ENCODE measurements at regions not wholly inside any gene's neighbourhood (a gene's known extent, or its start where the extent isn't known, plus 50 kb on each side); places are given as distances from the start of the nearest gene placed in this dataset.

- no peak overlapping the region for H3K27ac ChIP-seq
- no peak overlapping the region for H3K4me3 ChIP-seq
- no peaks in the 10 kb centered on the region for H3K9me3 ChIP-seq
- TF ChIP-seq CTCF (IDR thresholded peaks at IDR 0.05): no peak
- H3K36me3 ChIP-seq: no peaks in the 10 kb centered on the region
- no peak for DNase-seq (ENCODE audit: low spot score)
- no peaks in the 10 kb centered on the region for H3K27me3 ChIP-seq
- H3K4me1 ChIP-seq: no peaks in the 10 kb centered on the region
These were observed 203.8 kb downstream of the PTPRC start for GRCh38 chr1:198842686-198843085.

- Histone ChIP-seq H3K4me1 (no peaks in the 10 kb centered on the region), H3K27me3 (no peaks in the 10 kb centered on the region), H3K9me3 (no peaks in the 10 kb centered on the region), H3K27ac (no peak overlapping the region), H3K36me3 (no peaks in the 10 kb centered on the region), H3K4me3 (no peak overlapping the region)
- DNase-seq (ENCODE audit: low spot score): no peak
- TF ChIP-seq CTCF (IDR thresholded peaks at IDR 0.05): no peak
These were observed 206.4 kb downstream of the PTPRC start for GRCh38 chr1:198845271-198845670.

GRCh38 chr1:198845851-198846250, 207.0 kb downstream of the PTPRC start:
- H3K4me3 ChIP-seq: no peak overlapping the region
- no peak for DNase-seq (ENCODE audit: low spot score)
- no peak overlapping the region for H3K27ac ChIP-seq
- H3K9me3 ChIP-seq: no peaks in the 10 kb centered on the region
- H3K36me3 ChIP-seq: no peaks in the 10 kb centered on the region
- no peak for TF ChIP-seq CTCF (IDR thresholded peaks at IDR 0.05)
- H3K27me3 ChIP-seq: no peaks in the 10 kb centered on the region
- no peaks in the 10 kb centered on the region for H3K4me1 ChIP-seq

GRCh38 chr1:198846556-198846955, 207.7 kb downstream of the PTPRC start:
- Histone ChIP-seq H3K27ac (no peak overlapping the region), H3K27me3 (no peaks in the 10 kb centered on the region), H3K4me1 (no peaks in the 10 kb centered on the region), H3K4me3 (no peak overlapping the region), H3K36me3 (no peaks in the 10 kb centered on the region), H3K9me3 (no peaks in the 10 kb centered on the region)
- no peak for DNase-seq (ENCODE audit: low spot score)
- no peak for TF ChIP-seq CTCF (IDR thresholded peaks at IDR 0.05)

GRCh38 chr1:198848206-198848605, 209.4 kb downstream of the PTPRC start:
- no peak for DNase-seq (ENCODE audit: low spot score)
- no peak for TF ChIP-seq CTCF (IDR thresholded peaks at IDR 0.05)
- no peaks in the 10 kb centered on the region for H3K36me3 ChIP-seq
- no peak overlapping the region for H3K27ac ChIP-seq
- no peaks in the 10 kb centered on the region for H3K9me3 ChIP-seq
- no peak overlapping the region for H3K4me3 ChIP-seq
- no peaks in the 10 kb centered on the region for H3K27me3 ChIP-seq
- no peaks in the 10 kb centered on the region for H3K4me1 ChIP-seq

GRCh38 chr1:198848649-198849048, 209.8 kb downstream of the PTPRC start:
- no peak for DNase-seq (ENCODE audit: low spot score)
- TF ChIP-seq CTCF (IDR thresholded peaks at IDR 0.05): no peak
- Histone ChIP-seq H3K27ac (no peak overlapping the region), H3K27me3 (no peaks in the 10 kb centered on the region), H3K4me1 (no peaks in the 10 kb centered on the region), H3K4me3 (no peak overlapping the region), H3K36me3 (no peaks in the 10 kb centered on the region), H3K9me3 (no peaks in the 10 kb centered on the region)

All from right atrium auricular region (tissue), 2 donors.